Ascending aorta (tissue), 2 donors: ENCODE measurements at regions not wholly inside any gene's neighbourhood (a gene's known extent, or its start where the extent isn't known, plus 50 kb on each side); places are given as distances from the start of the nearest gene placed in this dataset.

Experiments
- DNase-seq, 2 donors: peaks; one replicate each; pipeline ENCODE4 v3.0.0-alpha.2; 2019; ENCODE audit warnings: low spot score in 2 of 2
- H3K27ac ChIP-seq, 2 donors: fragments of 200-600 bp; sonication (generic); one replicate each; pipeline ENCODE4 v1.5.1; 2016 to 2017; ENCODE audit warnings: mild to moderate bottlenecking in 1 of 2
- H3K27me3 ChIP-seq: fragments of 200-600 bp; sonication (generic); one replicate; pipeline ENCODE4 v1.5.1; 2017
- H3K36me3 ChIP-seq, 2 donors: fragments of 200-600 bp; sonication (generic); one replicate each; pipeline ENCODE4 v1.5.1; 2016
- H3K4me1 ChIP-seq, 2 donors: fragments of 200-600 bp; sonication (generic); one replicate each; pipeline ENCODE4 v1.5.1; 2016 to 2017; ENCODE audit warnings: mild to moderate bottlenecking in 1 of 2
- H3K4me3 ChIP-seq, 2 donors: fragments of 200-600 bp; sonication (generic); one replicate each; pipeline ENCODE4 v1.5.1; 2016 to 2017; ENCODE audit warnings: mild to moderate bottlenecking in 1 of 2
- H3K9me3 ChIP-seq, 2 donors: fragments of 200-600 bp; sonication (generic); one replicate each; pipeline ENCODE4 v1.5.1; 2016
- CTCF ChIP-seq, 3 experiments: fragments of 200-600 bp in 2 of 3; fragments of 450-650 bp in 1 of 3; sonication (generic) in 2 of 3; IDR thresholded peaks; one replicate each; pipeline ENCODE4 v1.5.1; 2016 to 2019; ENCODE audit warnings: antibody characterized with exemption in 3 of 3, mild to moderate bottlenecking in 1 of 3, moderate library complexity in 1 of 3
- intact Hi-C: fragments of 100-400 bp; cut with DNase I; formaldehyde crosslinking; loops from one replicate; pipeline ENCODE4 v1.15.1; 2023

- Histone ChIP-seq H3K4me3 (no peak overlapping the region), H3K27me3 (no peaks in the 10 kb centered on the region), H3K9me3 (no peaks in the 10 kb centered on the region), H3K27ac (no peak overlapping the region), H3K36me3 (no peaks in the 10 kb centered on the region), H3K4me1 (no peaks in the 10 kb centered on the region)
- no peak for TF ChIP-seq CTCF (IDR thresholded peaks at IDR 0.05)
- DNase-seq: no peak
- intact Hi-C loops: no loop called here
Measured at GRCh38 chr2:15789381-15790062, 150.8 kb upstream of the MYCN start.

- Histone ChIP-seq H3K27me3 (no peaks in the 10 kb centered on the region), H3K36me3 (no peaks in the 10 kb centered on the region), H3K9me3 (no peaks in the 10 kb centered on the region), H3K27ac (no peak overlapping the region), H3K4me3 (no peak overlapping the region), H3K4me1 (no peaks in the 10 kb centered on the region)
- intact Hi-C loops: no loop called here
- TF ChIP-seq CTCF (IDR thresholded peaks at IDR 0.05): no peak
- DNase-seq: no peak
Measured at GRCh38 chr2:15790326-15790725, 150.0 kb upstream of the MYCN start.

- no peak for DNase-seq
- H3K27ac ChIP-seq: no peak overlapping the region
- H3K36me3 ChIP-seq: no peaks in the 10 kb centered on the region
- no peaks in the 10 kb centered on the region for H3K9me3 ChIP-seq
- no peak overlapping the region for H3K4me3 ChIP-seq
- no peaks in the 10 kb centered on the region for H3K27me3 ChIP-seq
- no peak for TF ChIP-seq CTCF (IDR thresholded peaks at IDR 0.05)
- H3K4me1 ChIP-seq: no peaks in the 10 kb centered on the region
- intact Hi-C loops: no loop called here
Measured at GRCh38 chr2:15790838-15791237, 149.5 kb upstream of the MYCN start.

- intact Hi-C loops: no loop called here
- DNase-seq: no peak
- Histone ChIP-seq H3K27me3 (no peaks in the 10 kb centered on the region), H3K27ac (no peak overlapping the region), H3K4me1 (no peaks in the 10 kb centered on the region), H3K4me3 (no peak overlapping the region), H3K36me3 (no peaks in the 10 kb centered on the region), H3K9me3 (no peaks in the 10 kb centered on the region)
- no peak for TF ChIP-seq CTCF (IDR thresholded peaks at IDR 0.05)
Measured at GRCh38 chr2:15791294-15791693, 149.1 kb upstream of the MYCN start.

- intact Hi-C loops: no loop called here
- TF ChIP-seq CTCF (IDR thresholded peaks at IDR 0.05): no peak
- Histone ChIP-seq H3K27ac (no peak overlapping the region), H3K4me1 (no peaks in the 10 kb centered on the region), H3K36me3 (no peaks in the 10 kb centered on the region), H3K9me3 (no peaks in the 10 kb centered on the region), H3K27me3 (no peaks in the 10 kb centered on the region), H3K4me3 (no peak overlapping the region)
- no peak for DNase-seq
Measured at GRCh38 chr2:15792331-15792730, 148.0 kb upstream of the MYCN start.
